ENCODE measurements at regions not wholly inside any gene's neighbourhood (a gene's known extent, or its start where the extent isn't known, plus 50 kb on each side); places are given as distances from the start of the nearest gene placed in this dataset.

DNA sequence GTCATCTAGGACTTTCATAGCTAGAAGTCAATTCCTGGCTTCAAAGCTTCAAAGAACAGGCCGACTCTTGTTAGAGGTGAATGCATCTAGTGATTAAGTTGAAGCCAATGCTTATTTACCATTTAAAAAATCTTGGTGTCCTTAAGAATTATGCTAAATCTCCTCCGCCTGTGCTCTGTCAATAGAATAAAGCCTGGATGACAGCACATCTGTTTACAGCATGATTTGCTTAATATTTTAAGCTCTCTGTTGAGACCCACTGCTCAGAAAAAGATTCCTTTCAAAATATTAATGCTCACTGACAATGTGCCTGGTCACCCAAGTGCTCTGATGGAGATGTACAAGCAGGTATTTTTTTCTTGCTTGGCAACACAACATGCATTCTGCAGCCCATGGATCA, 649.1 kb upstream of the USP24 start:
- Histone ChIP-seq H3K4me3 (replicated peaks in 1 of 3; ENCODE audit: low read depth in 2 of 3, low read length in 3 of 3) (no peak overlapping the region), H3K36me3 (replicated peaks in 1 of 2; ENCODE audit: control insufficient read depth in 1 of 2, insufficient read depth in 2 of 2, low read length in 2 of 2) (no peaks in the 10 kb centered on the region), H3K79me2 (ENCODE audit: insufficient read depth, low read length) (no peaks in the 10 kb centered on the region), H4K20me1 (ENCODE audit: insufficient read depth, low read length) (no peaks in the 10 kb centered on the region), H3K27ac (ENCODE audit: low read depth in 1 of 2, low read length in 2 of 2) (no peak overlapping the region), H3K4me1 (ENCODE audit: control insufficient read depth in 1 of 2, insufficient read depth in 2 of 2, low read length in 2 of 2) (no peaks in the 10 kb centered on the region), H3K9me3 (replicated peaks in 1 of 2; ENCODE audit: control insufficient read depth in 1 of 2, insufficient read depth in 1 of 2, low read length in 2 of 2) (no peaks in the 10 kb centered on the region), H3K27me3 (ENCODE audit: control insufficient read depth in 2 of 2, insufficient read depth in 2 of 2, low read length in 2 of 2) (no peaks in the 10 kb centered on the region), H3K9ac (ENCODE audit: insufficient read depth, low read length, poor library complexity, severe bottlenecking) (no peak overlapping the region), H3K4me2 (replicated peaks; ENCODE audit: extremely low read depth, low read length, poor library complexity, severe bottlenecking) (no peak overlapping the region), H2AFZ (ENCODE audit: insufficient read depth, low read depth, low read length, poor library complexity, severe bottlenecking) (no peak overlapping the region)
- Mint-ChIP-seq H3K36me3 (no peaks in the 10 kb centered on the region), H3K27ac (no peak overlapping the region), H3K4me1 (no peaks in the 10 kb centered on the region), H3K27me3 (ENCODE audit: low read depth in 3 of 3) (peaks cover 0 to 2% (median 0%) of the 10 kb centered on the region in 3 donors), H3K4me3 (no peak overlapping the region), H3K9me3 (peaks cover 0 to 4% (median 0%) of the 10 kb centered on the region in 7 donors)
- TF ChIP-seq, protein P1, sequence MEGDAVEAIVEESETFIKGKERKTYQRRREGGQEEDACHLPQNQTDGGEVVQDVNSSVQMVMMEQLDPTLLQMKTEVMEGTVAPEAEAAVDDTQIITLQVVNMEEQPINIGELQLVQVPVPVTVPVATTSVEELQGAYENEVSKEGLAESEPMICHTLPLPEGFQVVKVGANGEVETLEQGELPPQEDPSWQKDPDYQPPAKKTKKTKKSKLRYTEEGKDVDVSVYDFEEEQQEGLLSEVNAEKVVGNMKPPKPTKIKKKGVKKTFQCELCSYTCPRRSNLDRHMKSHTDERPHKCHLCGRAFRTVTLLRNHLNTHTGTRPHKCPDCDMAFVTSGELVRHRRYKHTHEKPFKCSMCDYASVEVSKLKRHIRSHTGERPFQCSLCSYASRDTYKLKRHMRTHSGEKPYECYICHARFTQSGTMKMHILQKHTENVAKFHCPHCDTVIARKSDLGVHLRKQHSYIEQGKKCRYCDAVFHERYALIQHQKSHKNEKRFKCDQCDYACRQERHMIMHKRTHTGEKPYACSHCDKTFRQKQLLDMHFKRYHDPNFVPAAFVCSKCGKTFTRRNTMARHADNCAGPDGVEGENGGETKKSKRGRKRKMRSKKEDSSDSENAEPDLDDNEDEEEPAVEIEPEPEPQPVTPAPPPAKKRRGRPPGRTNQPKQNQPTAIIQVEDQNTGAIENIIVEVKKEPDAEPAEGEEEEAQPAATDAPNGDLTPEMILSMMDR (IDR thresholded peaks at IDR 0.05): no peak
- no CpG with 5 or more reads among the region's 2 CpGs for WGBS (ENCODE audit: insufficient coverage)
- no peak for DNase-seq
- intact Hi-C loops (cut with micrococcal nuclease): no loop called here

DNA sequence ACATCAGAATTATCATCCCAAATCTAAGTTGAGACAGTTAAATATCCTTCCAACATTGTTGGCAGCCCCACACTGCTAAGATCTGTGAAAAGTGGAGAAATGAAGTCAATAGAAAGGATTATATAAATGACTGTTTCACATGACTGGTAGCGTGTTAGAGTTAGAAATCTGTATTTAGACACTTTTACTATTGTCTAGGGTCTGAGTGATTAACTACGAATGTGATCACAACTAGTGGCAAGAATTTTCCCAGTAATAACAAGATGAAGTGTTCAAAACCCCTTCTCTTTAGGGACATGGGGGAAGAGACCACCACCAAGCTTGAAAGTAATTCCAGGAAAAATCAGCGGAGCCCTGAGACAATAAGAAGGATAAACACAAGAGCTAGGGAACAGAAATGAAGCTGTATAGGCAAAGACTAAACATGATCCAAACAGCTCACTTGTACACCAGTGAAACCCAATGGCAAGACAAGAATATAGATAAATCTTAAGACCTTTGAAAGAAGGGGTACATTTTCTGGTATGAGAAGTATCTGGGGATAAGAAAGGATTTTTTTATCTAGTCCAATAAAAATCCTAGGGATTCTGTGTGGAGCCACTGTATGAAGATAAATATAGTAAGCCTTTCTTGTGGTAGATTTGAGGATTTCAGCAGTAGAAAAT, 646.6 kb upstream of the USP24 start:
- H3K4me1 Mint-ChIP-seq: no peaks in the 10 kb centered on the region
- no peak for DNase-seq
- intact Hi-C loops (cut with micrococcal nuclease): no loop called here
- Histone ChIP-seq H3K4me1 (ENCODE audit: control insufficient read depth in 1 of 2, insufficient read depth in 2 of 2, low read length in 2 of 2) (no peaks in the 10 kb centered on the region), H3K9ac (ENCODE audit: insufficient read depth, low read length, poor library complexity, severe bottlenecking) (no peak overlapping the region), H3K36me3 (replicated peaks in 1 of 2; ENCODE audit: control insufficient read depth in 1 of 2, insufficient read depth in 2 of 2, low read length in 2 of 2) (no peaks in the 10 kb centered on the region), H3K4me3 (replicated peaks in 1 of 3; ENCODE audit: low read depth in 2 of 3, low read length in 3 of 3) (no peak overlapping the region), H3K79me2 (ENCODE audit: insufficient read depth, low read length) (no peaks in the 10 kb centered on the region), H4K20me1 (ENCODE audit: insufficient read depth, low read length) (no peaks in the 10 kb centered on the region), H3K27me3 (ENCODE audit: control insufficient read depth in 2 of 2, insufficient read depth in 2 of 2, low read length in 2 of 2) (no peaks in the 10 kb centered on the region), H3K27ac (ENCODE audit: low read depth in 1 of 2, low read length in 2 of 2) (no peak overlapping the region), H3K4me2 (replicated peaks; ENCODE audit: extremely low read depth, low read length, poor library complexity, severe bottlenecking) (no peak overlapping the region), H3K9me3 (replicated peaks in 1 of 2; ENCODE audit: control insufficient read depth in 1 of 2, insufficient read depth in 1 of 2, low read length in 2 of 2) (no peaks in the 10 kb centered on the region), H2AFZ (ENCODE audit: insufficient read depth, low read depth, low read length, poor library complexity, severe bottlenecking) (no peak overlapping the region)
- H3K36me3 Mint-ChIP-seq: no peaks in the 10 kb centered on the region
- H3K27ac Mint-ChIP-seq: no peak overlapping the region
- H3K9me3 Mint-ChIP-seq: peaks cover 0 to 4% (median 0%) of the 10 kb centered on the region in 7 donors
- peaks cover 0 to 4% (median 0%) of the 10 kb centered on the region in 3 donors for H3K27me3 Mint-ChIP-seq (ENCODE audit: low read depth in 3 of 3)
- no CpG with 5 or more reads among the region's 3 CpGs for WGBS (ENCODE audit: insufficient coverage)
- TF ChIP-seq, protein P1 (IDR thresholded peaks at IDR 0.05): no peak
- H3K4me3 Mint-ChIP-seq: no peak overlapping the region

All from CD14-positive monocyte (primary cell).